Esophagus squamous epithelium (tissue), 5 donors: ENCODE measurements at regions not wholly inside any gene's neighbourhood (a gene's known extent, or its start where the extent isn't known, plus 50 kb on each side); places are given as distances from the start of the nearest gene placed in this dataset.

ENCODE experiments used
- DNase-seq: peaks from one replicate; lab custom pipeline; 2025; lab: John Stamatoyannopoulos, UW
- H3K27ac ChIP-seq, 4 donors: fragments of 200-600 bp; sonication (generic); one replicate each; pipeline ENCODE4 v1.5.1; 2016 to 2019; ENCODE audit warnings: mild to moderate bottlenecking in 1 of 4
- H3K27me3 ChIP-seq, 4 donors: fragments of 200-600 bp; sonication (generic); 1 replicate in 3 of 4; 2 replicates in 1 of 4; pipeline versions ENCODE4 v1.5.1 to v1.6.0; 2017 to 2021; ENCODE audit warnings: antibody characterized with exemption in 1 of 4
- H3K36me3 ChIP-seq, 3 donors: fragments of 200-600 bp; sonication (generic); one replicate each; pipeline ENCODE4 v1.5.1; 2016 to 2019
- H3K4me1 ChIP-seq, 3 donors: fragments of 200-600 bp; sonication (generic); one replicate each; pipeline ENCODE4 v1.5.1; 2017 to 2019
- H3K4me3 ChIP-seq, 4 donors: fragments of 200-600 bp; sonication (generic); 1 replicate in 3 of 4; 2 replicates in 1 of 4; pipeline ENCODE4 v1.5.1; 2016 to 2019; ENCODE audit warnings: mild to moderate bottlenecking in 2 of 4, moderate library complexity in 1 of 4
- H3K9me3 ChIP-seq, 3 donors: fragments of 200-600 bp; sonication (generic); one replicate each; pipeline ENCODE4 v1.5.1; 2016 to 2019
- CTCF ChIP-seq, 6 experiments: fragments of 450-650 bp in 4 of 6; fragments of 200-600 bp in 2 of 6; sonication (generic) in 2 of 6; IDR thresholded peaks; one replicate each; pipeline ENCODE4 v1.5.1; 2016 to 2019; ENCODE audit warnings: antibody characterized with exemption in 6 of 6, mild to moderate bottlenecking in 4 of 6, moderate library complexity in 4 of 6
- POLR2A ChIP-seq, 4 donors: fragments of 450-650 bp; IDR thresholded peaks; one replicate each; pipeline ENCODE4 v1.6.1; 2017; ENCODE audit warnings: antibody characterized with exemption in 4 of 4, mild to moderate bottlenecking in 4 of 4, moderate library complexity in 3 of 4
- WGBS, 2 donors: methylation state at CpG; one replicate each; pipeline ENCODE4 v1.1.5; 2018; 5-methylcytosine and 5-hydroxymethylcytosine counted together
- intact Hi-C: fragments of 100-400 bp; cut with DNase I; formaldehyde crosslinking; loops from one replicate; pipeline ENCODE4 v1.15.0; 2022
- donor health status: DM: yes; HTN: yes; CAD: no.

GRCh38 chr18:38483326-38483725 lies 917.7 kb upstream of the CELF4 start:
- Histone ChIP-seq H3K27me3 (no peaks in the 10 kb centered on the region), H3K9me3 (no peaks in the 10 kb centered on the region), H3K36me3 (no peaks in the 10 kb centered on the region), H3K4me3 (no peak overlapping the region), H3K27ac (no peak overlapping the region), H3K4me1 (no peaks in the 10 kb centered on the region)
- DNase-seq = no peak
- intact Hi-C loops = no loop called here
- no peak for TF ChIP-seq POLR2A (IDR thresholded peaks at IDR 0.05)
- TF ChIP-seq CTCF (IDR thresholded peaks at IDR 0.05) = no peak
- WGBS, 2 donors = 74 to 75% methylated on average over 5 of the region's 5 CpGs

- no peak for TF ChIP-seq POLR2A (IDR thresholded peaks at IDR 0.05)
- TF ChIP-seq CTCF (IDR thresholded peaks at IDR 0.05) = no peak
- Histone ChIP-seq H3K36me3 (no peaks in the 10 kb centered on the region), H3K9me3 (no peaks in the 10 kb centered on the region), H3K27ac (no peak overlapping the region), H3K4me3 (no peak overlapping the region), H3K4me1 (no peaks in the 10 kb centered on the region), H3K27me3 (no peaks in the 10 kb centered on the region)
- intact Hi-C loops = no loop called here
- 58 to 59% methylated on average over 5 of the region's 5 CpGs for WGBS, 2 donors
- DNase-seq = no peak
Measured at GRCh38 chr18:38481576-38481975, 916.0 kb upstream of the CELF4 start.

GRCh38 chr18:38475686-38476085 lies 910.1 kb upstream of the CELF4 start:
- TF ChIP-seq CTCF (IDR thresholded peaks at IDR 0.05) (no peak), POLR2A (IDR thresholded peaks at IDR 0.05) (no peak)
- Histone ChIP-seq H3K4me3 (no peak overlapping the region), H3K36me3 (no peaks in the 10 kb centered on the region), H3K27me3 (no peaks in the 10 kb centered on the region), H3K9me3 (no peaks in the 10 kb centered on the region), H3K27ac (no peak overlapping the region), H3K4me1 (no peaks in the 10 kb centered on the region)
- WGBS, 2 donors = 88 to 92% methylated on average over 2 of the region's 2 CpGs
- intact Hi-C loops = no loop called here
- DNase-seq = no peak

GRCh38 chr18:38473535-38473934 lies 907.9 kb upstream of the CELF4 start:
- Histone ChIP-seq H3K4me3 (no peak overlapping the region), H3K27ac (no peak overlapping the region), H3K27me3 (no peaks in the 10 kb centered on the region), H3K36me3 (no peaks in the 10 kb centered on the region), H3K9me3 (no peaks in the 10 kb centered on the region), H3K4me1 (no peaks in the 10 kb centered on the region)
- TF ChIP-seq CTCF (IDR thresholded peaks at IDR 0.05) (no peak), POLR2A (IDR thresholded peaks at IDR 0.05) (no peak)
- WGBS, 2 donors = 85 to 95% methylated on average over 2 of the region's 2 CpGs
- no peak for DNase-seq
- intact Hi-C loops = no loop called here

- Histone ChIP-seq H3K9me3 (no peaks in the 10 kb centered on the region), H3K27me3 (no peaks in the 10 kb centered on the region), H3K4me1 (no peaks in the 10 kb centered on the region), H3K27ac (no peak overlapping the region), H3K36me3 (no peaks in the 10 kb centered on the region), H3K4me3 (no peak overlapping the region)
- intact Hi-C loops = no loop called here
- TF ChIP-seq CTCF (IDR thresholded peaks at IDR 0.05) (no peak), POLR2A (IDR thresholded peaks at IDR 0.05) (no peak)
- no peak for DNase-seq
Measured at GRCh38 chr18:38470421-38470820, 904.8 kb upstream of the CELF4 start.
